ENCODE measurements at regions not wholly inside any gene's neighbourhood (a gene's known extent, or its start where the extent isn't known, plus 50 kb on each side); places are given as distances from the start of the nearest gene placed in this dataset.

GRCh38 chr1:87682565-87682964, 353.9 kb downstream of the LMO4 start:
- Histone ChIP-seq H3K27me3 (ENCODE audit: control insufficient read depth, insufficient read depth, low read length) (no peaks in the 10 kb centered on the region), H3K4me3 (ENCODE audit: low read depth, low read length) (no peak overlapping the region), H3K36me3 (ENCODE audit: control insufficient read depth, insufficient read depth, low read length) (no peaks in the 10 kb centered on the region)
- TF ChIP-seq CTCF (IDR thresholded peaks at IDR 0.05; ENCODE audit: insufficient read depth, low read length, poor library complexity, severe bottlenecking) = no peak
- DNase-seq (ENCODE audit: low read depth) = no peak

GRCh38 chr1:87683196-87683956, 354.7 kb downstream of the LMO4 start:
- TF ChIP-seq CTCF (IDR thresholded peaks at IDR 0.05; ENCODE audit: insufficient read depth, low read length, poor library complexity, severe bottlenecking) = no peak
- Histone ChIP-seq H3K4me3 (ENCODE audit: low read depth, low read length) (no peak overlapping the region), H3K36me3 (ENCODE audit: control insufficient read depth, insufficient read depth, low read length) (no peaks in the 10 kb centered on the region), H3K27me3 (ENCODE audit: control insufficient read depth, insufficient read depth, low read length) (no peaks in the 10 kb centered on the region)
- no peak for DNase-seq (ENCODE audit: low read depth)

GRCh38 chr1:87684194-87684593, 355.5 kb downstream of the LMO4 start:
- H3K36me3 ChIP-seq (ENCODE audit: control insufficient read depth, insufficient read depth, low read length) = no peaks in the 10 kb centered on the region
- DNase-seq (ENCODE audit: low read depth) = no peak
- no peak for TF ChIP-seq CTCF (IDR thresholded peaks at IDR 0.05; ENCODE audit: insufficient read depth, low read length, poor library complexity, severe bottlenecking)
- H3K4me3 ChIP-seq (ENCODE audit: low read depth, low read length) = peak overlapping the region; percentile 36
- H3K27me3 ChIP-seq (ENCODE audit: control insufficient read depth, insufficient read depth, low read length) = no peaks in the 10 kb centered on the region

- Histone ChIP-seq H3K27me3 (ENCODE audit: control insufficient read depth, insufficient read depth, low read length) (no peaks in the 10 kb centered on the region), H3K4me3 (ENCODE audit: low read depth, low read length) (no peak overlapping the region), H3K36me3 (ENCODE audit: control insufficient read depth, insufficient read depth, low read length) (no peaks in the 10 kb centered on the region)
- no peak for TF ChIP-seq CTCF (IDR thresholded peaks at IDR 0.05; ENCODE audit: insufficient read depth, low read length, poor library complexity, severe bottlenecking)
- no peak for DNase-seq (ENCODE audit: low read depth)
These were observed 356.1 kb downstream of the LMO4 start for GRCh38 chr1:87684713-87685205.

- H3K4me3 ChIP-seq (ENCODE audit: low read depth, low read length) = no peak overlapping the region
- H3K27me3 ChIP-seq (ENCODE audit: control insufficient read depth, insufficient read depth, low read length) = no peaks in the 10 kb centered on the region
- DNase-seq (ENCODE audit: low read depth) = no peak
- H3K36me3 ChIP-seq (ENCODE audit: control insufficient read depth, insufficient read depth, low read length) = no peaks in the 10 kb centered on the region
- no peak for TF ChIP-seq CTCF (IDR thresholded peaks at IDR 0.05; ENCODE audit: insufficient read depth, low read length, poor library complexity, severe bottlenecking)
These were observed 356.8 kb downstream of the LMO4 start for GRCh38 chr1:87685311-87686135.
